NCI-H82 treated with DMSO at 0.1 percent for 48 hours (cell line): ENCODE measurements at regions not wholly inside any gene's neighbourhood (a gene's known extent, or its start where the extent isn't known, plus 50 kb on each side); places are given as distances from the start of the nearest gene placed in this dataset.

Experiments
- DNase-seq: peaks from one replicate; lab custom pipeline; 2025; ENCODE audit not compliant: unreplicated experiment; lab: John Stamatoyannopoulos, UW

DNA sequence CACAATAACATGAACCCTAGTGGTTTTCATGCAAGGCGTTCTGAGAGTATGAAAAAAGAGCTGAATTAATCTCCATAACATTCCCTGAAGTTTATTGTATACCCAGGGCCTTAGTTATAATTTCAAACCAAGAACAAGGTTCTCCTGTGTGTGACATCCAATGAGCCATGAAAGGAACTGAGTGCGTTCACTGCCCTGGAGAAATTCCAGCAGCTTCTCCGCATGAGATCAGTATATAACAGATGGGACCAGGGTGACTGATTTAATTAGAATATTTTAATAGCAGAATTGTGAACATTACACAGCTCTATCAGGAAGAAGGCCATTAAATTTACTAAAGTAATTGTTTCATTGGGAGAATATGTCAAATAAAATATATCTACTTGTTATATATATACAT lies 1190.5 kb upstream of the SLC10A2 start:
- DNase-seq: no peak

DNA sequence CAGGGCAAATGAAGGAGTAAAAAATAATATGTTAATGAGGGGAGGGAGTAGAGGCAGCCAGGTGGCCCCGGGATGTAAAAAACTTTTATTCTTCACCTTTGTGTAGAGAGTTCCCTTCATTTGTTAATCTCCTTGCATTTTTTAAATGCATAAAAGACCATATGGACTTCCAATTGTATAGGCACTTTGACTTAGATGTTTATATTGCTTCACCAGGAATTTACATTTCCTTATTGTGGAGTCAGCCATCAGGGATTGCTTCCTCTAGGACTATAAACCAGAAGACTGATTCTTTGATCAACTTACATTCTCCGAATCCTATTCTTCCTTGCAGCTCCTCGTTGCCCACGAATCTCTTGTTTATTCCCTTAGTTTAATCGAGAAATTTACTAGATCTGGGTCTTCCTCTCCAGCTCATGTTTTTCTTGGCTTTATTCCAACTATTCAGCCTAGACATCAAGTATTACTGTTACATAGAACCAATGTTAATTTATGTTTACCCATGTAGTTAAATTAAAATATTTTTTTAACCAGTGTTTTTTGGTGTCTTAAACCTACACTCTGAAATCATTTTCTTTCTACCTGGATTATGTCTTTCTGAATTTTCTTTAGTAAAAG lies 1187.0 kb upstream of the SLC10A2 start:
- no peak for DNase-seq

DNA sequence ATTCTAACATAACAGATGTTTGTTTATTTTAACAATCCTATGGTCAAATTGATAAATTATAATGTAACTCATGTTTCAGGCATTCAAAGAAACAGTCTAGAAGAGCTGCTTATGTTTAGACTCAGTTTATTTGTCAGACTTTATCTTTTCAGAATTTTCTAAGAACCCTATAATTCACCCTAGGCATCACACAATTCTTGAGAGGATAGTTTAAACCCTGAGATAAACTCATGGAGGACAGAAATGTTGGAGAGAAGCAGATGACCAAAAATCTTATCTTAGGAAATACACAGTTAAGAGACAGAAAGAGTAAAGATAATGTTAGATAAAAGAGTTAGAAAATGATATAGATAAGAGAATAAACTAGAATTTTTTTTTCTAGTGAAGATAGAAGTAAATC lies 1185.7 kb upstream of the SLC10A2 start:
- DNase-seq: no peak

DNA sequence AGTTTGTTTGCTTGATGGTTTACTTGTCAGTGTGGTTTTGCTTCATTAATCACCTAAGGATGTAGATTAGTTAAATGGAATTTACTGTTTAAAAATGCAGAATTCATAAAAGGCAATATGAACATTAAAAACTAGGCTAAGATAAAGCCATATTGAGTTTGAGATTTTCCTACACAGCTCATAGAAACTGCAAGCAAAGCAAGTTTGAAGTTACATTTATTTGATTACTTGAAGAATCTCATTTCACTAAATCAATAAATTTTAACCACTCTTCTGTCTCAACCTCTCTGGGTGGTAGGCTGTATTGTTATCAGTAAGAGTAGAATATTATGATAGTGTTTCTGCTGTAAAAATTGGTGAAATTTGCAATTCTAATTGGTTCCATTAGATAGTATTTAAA lies 1180.7 kb upstream of the SLC10A2 start:
- no peak for DNase-seq

DNA sequence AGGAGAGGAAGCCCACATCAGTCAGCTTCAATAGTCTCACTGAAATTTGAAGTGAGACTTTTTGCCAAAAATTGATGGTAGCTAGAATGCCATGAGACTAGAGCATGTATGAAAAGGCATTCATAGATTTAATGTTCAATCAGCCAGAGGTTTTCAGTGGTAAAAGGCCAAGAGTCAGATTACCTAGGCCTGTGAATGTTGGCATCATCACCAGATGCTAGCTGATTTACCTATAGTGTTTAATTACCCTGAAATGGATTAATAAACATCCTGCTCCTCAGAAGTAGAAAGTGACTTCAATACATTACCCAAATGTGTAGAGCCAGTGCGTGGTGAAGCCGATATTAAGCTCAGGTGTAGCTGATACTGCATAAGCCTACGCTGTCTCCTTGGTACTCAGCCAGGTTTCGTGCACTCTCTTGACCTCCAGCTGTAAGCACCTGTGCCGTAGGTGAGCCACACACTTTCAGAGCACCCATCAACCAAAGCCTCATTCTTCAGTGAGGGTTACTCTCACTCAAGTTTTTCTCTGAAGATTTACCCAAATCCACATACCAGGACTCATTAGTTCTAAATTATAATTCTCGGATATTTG lies 1140.3 kb upstream of the SLC10A2 start:
- no peak for DNase-seq

DNA sequence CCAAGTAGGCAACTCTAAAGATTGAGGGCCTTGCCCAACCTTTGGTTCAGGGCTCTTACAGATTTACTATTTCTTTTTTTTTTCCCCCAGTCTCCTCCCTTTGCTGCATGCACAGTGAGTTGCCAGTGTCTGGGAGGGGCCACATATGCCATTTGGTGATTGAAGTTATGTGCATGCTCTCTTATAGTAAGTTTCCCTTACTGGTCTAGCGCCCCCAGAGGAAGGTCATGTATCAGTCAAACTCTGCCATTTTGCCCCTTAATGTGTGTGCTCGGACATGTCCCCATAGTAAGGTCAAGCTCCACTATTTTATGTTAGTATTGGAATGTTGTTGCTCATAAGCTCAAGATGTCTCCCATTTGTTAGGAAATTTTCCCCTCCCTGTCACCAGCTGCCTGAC lies 1138.0 kb upstream of the SLC10A2 start:
- no peak for DNase-seq

DNA sequence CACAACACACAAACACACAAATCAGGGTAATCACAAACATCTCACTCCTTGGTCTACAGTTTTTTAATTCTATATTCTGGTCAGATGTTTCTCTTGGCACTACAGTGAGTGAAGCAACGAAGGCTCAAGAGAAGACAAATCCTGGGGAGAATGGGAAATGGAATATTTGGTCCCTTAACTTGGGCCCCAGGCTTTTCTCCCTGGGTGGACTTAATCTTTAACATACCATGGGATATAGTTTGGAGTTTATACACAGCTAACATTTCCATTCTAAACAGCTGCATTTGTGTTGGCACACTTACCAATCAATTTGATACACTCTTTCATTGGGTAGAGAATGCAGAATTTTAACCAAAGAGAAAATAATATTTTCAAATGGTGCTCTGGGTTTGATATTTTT lies 1132.6 kb upstream of the SLC10A2 start:
- DNase-seq: no peak

DNA sequence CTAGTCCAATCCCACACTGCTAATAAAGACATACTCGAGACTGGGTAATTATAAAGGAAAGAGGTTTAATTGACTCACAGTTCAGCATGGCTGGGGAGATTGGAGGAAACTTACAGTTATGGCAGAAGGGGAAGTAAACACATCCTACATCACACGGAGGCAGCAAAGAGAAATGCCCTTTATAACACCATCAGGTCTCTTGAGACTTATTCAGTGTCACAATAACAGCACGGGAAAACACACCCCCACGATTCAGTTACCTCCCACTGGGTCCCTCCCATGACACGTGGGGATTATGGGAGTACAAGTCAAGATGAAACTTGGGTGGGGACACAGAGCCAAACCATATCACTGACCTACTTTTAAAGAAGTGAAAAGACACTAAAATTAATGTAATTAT lies 1130.4 kb upstream of the SLC10A2 start:
- no peak for DNase-seq

DNA sequence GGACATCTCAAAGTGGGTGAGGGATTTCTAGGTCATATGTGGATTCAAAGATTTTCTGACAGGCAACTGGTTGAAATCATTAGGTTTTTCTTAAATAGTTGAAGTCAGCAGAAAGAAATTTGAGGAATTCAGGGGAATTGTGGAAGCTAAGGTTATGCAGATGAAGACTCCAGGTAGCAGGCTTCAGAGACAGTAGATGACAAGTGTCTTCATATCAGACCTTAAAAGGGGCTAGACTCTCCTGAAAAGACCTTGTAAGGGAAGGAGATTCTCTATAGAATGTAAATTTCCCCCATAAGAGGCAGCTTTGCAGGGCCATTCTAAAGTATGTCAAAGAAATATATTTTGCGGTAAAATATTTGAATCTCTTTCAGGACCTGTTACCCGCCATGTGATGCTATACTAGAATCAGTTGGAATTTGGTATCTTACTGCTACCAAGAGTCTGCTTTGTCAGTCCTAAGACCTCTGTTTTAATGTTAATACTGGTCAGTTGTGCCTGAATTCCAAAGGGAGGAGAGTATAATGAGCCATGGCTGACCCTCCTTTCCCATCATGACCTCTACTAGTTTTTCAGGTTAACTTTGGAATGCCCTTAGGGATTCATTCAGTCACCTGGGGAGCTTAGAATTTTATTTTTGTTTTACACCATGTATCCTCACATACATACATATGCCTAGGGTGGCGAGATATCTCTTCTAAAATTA lies 1115.5 kb upstream of the SLC10A2 start:
- no peak for DNase-seq

DNA sequence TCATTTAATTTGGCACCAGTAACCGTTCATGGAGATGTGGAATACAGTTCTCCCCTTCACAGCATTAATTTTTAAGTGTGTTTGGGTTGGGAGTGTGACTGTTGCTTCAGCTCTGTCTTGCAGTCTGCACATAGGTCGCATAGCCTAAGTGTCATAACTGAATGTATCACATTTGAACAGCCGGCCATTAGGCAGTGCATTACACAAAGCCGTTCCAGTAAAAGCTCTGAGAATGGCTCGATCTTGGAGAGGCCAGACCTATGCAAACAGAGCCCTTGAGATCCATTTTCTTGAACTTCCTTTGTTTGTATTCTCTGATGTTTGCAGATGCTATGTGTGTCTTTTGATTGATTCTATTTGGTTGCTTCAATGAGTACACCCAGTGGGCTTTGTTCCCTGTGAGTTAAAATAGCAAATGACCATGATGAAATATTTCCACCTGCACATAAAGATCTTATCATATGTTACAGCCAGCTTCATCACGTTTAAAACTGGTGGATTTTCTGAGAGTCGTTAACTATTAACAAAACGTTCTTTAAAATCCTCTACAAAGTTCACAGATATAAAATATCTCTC lies 1104.9 kb upstream of the SLC10A2 start:
- DNase-seq: no peak

DNA sequence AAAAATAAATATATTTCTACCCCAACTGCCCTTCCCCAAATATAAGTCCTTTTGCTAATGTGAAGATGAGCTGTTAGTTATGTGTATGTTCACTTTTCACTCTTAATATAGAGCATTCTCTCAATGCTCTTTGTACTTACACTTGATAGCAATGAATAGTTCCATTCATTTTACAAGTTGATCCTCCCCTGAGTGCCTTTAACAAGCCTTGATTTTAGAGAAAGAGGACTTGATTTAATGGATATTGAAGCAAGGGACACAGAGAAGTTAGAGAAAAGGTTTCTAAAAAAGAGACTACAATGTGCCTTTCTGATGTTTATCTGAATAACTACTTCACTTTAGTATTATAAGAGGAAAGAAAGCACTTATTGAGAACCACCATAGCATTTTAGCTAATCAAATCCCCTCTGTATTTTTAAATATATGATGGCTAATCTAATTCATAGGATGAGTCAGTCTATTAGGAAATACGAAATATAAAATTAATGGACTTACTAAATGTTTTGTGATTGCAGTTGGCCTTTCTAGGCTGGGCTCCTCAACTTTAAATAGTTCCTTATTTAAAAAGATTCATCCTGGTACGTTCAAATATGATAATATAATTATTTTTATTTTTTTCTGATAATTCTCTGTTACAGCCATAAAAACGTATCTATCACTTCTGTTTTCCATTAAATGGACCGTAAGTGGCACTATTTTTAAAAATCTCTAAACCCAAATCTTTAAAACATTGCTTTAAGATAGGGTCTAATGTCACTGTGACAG lies 1097.8 kb upstream of the SLC10A2 start:
- no peak for DNase-seq

DNA sequence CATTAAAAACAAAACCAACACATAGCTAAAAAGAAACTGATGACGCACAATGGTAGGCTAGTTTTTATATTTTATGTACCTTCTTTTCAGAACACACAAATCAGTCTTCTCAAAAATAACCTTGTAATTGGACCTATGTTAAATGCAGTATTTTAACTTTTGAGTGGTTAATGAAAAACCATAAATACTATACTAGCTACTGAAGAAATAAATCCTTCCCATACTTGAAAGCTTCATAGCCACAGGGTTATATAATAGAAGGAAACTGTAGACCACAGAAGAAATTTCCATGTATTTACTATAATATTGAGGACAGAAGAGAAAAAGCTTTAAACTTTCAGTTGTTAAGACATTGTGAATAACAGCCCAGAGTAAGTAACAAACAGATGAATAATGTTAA lies 1094.3 kb upstream of the SLC10A2 start:
- DNase-seq: no peak

DNA sequence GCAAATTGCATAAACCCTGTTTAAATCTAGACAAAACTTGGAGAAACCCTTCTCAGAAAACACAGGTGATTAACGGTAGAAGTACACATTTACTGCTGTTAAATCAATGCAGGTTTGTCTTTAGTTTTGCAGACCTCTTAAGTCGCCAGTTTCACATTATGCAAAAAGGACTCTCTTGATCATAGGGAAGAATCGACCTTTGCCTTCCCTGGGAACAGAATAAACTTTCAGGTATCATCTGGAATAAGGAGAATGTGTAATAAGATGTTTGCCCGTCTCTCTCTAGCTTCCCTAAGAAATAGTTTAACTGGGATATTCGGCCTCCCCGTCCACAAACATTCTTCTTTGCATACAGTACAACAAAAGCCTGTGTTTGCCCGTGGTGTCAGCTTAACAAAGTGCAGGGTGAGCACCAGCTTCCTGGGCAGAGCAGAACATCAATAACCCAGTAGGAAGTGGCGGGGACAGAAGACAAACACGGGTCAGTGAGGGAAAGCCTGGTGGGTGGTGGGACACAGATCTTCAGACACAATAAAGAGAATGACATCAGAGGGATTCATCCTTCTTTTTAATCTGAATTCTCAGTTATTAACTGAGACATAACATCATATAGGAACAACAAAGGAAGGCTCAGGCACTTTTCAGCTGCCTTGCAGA lies 1077.7 kb upstream of the SLC10A2 start:
- DNase-seq: no peak

DNA sequence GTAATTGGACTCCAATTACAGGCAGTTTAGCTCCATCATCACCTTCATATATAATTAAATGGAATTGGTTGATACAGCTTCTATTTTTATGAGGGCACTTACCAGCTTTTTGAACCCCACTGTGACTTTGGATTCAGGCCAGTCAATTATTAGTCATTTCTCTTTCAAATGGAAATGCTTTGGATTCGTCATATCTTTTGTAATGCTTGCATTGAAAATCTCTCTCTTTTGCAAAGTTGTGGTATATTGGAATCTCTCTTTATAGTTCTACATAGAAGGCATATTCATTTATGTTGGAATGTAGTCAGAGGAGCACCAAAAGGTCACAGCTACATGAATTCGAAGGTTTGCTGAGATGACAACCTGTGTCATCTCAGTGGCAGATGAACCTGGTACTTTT lies 1074.3 kb upstream of the SLC10A2 start:
- no peak for DNase-seq

DNA sequence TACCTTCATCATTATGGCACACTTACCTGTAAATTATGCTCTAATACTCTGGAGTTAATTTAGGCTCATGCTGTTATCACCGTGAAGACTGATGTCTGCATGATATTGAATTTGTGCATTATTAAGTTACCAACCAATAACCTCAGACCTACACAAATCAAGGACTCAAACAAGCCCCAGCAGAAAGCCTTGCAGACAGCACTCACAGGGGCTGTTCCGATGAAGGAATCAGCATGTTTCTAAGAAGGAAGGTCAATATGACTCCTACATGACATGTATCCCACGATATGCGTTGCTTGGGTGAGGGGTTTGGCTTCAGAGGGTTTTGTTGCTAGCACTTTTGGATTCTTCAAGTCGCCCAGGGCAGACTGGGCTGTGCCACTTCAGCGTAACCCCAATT lies 1071.2 kb upstream of the SLC10A2 start:
- no peak for DNase-seq

DNA sequence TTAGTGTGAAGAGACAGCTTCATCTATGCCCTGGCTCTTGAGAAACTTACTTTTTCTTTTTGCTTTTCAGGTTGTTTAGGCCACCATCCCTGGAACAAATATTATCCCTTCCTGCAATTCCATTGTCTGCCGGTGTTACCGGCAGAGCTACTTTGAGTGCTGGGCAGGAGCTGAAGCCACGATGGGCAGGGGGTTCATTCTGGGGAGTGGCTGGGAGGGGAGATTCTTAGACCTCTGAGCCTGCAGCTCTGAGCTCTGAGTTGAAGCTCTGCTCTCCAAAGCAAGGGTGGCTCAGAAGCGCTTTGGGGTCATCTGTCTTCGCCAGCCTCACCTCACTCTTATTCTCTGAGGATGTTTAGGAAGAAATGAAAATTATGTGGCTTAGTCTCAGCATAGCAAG lies 1066.6 kb upstream of the SLC10A2 start:
- DNase-seq: no peak

DNA sequence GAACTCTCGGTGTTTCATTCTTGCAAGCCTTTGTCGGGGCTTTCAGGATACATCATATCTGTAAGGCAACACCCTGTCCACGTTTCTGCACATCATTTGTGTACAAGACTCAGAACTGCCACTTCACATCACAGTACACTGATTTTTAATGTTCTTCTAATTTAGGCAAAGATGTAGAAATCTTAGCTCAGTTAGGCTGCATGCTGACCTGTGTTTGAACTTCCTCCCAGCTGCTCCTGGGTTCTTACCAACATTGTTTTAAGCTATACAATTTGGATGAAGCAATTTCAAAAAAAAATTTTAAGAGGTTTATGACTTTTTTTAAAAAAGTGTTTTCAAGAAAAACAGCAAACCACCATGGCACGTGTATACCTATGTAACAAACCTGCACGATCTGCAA lies 1047.9 kb upstream of the SLC10A2 start:
- no peak for DNase-seq

DNA sequence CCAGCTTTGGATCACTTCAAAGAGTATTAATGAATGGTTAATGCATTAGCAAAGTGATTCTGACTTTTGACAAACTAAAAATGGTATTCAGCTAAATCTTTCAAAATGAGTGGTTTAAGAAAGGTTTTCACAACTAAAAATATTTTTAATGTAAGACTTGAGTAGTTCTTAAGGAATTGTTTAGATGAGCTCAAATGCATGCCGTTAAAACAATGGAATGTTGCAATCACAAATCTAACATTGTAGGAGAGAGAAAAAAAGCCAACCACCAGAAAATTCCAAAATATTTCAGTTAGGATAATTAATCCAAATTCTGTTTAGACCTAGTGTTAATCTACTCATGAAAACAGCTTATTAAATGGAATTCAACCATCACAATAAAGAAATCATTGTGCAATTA lies 1044.8 kb upstream of the SLC10A2 start:
- DNase-seq: no peak

DNA sequence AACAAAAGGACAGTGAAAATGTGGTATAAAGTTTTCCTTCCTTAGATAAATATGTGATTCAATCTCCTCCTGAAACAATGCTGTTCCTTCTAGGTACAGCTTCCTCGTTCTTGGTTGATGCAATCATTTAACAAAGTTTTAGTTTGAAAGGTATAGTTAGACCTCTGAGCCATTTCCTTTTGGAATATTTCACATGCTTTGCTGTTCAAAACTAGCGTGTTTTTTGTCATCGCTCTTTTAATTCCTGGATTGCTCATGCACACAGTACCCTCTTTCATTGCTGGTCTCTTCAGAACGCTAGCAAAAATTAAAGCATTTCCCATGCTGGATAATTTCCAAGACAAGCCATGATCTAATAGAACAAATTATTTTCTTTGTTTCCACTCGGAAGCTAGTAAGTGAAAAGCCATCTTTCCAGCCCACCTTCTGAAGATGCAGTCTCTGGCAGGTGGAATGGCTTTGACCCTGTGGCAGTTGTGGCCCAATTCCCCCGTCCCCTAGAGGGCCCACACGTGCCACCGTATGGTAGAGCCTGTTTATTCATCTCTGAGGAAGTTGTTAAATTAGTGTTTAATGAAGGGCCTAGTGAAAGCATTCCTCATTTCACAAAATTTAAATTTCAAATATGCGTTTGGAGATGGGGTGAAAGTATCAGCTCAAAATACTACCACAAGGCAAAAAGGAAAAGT lies 1040.6 kb upstream of the SLC10A2 start:
- DNase-seq: no peak
